Spleen (tissue), 11 donors: ENCODE measurements at regions not wholly inside any gene's neighbourhood (a gene's known extent, or its start where the extent isn't known, plus 50 kb on each side); places are given as distances from the start of the nearest gene placed in this dataset.

ENCODE experiments used
- DNase-seq: peaks from one replicate; pipeline ENCODE4 v3.0.0-alpha.2; 2020
- H3K27ac ChIP-seq, 8 donors: fragments of 200-600 bp; sonication (generic) in 7 of 8; 1 replicate in 4 of 8; 2 replicates in 4 of 8; pipeline versions ENCODE4 v1.5.0 to v1.8.0; 2016 to 2021; ENCODE audit warnings: inconsistent platforms in 4 of 8, mild to moderate bottlenecking in 4 of 8, moderate library complexity in 1 of 8
- H3K27me3 ChIP-seq, 7 donors: fragments of 200-600 bp; sonication (generic) in 6 of 7; replicated peaks in 1 of 7; 1 replicate in 4 of 7; 2 replicates in 3 of 7; pipeline versions ENCODE4 v1.5.0 to v1.8.0; 2016 to 2021; ENCODE audit warnings: inconsistent platforms in 3 of 7, mild to moderate bottlenecking in 1 of 7
- H3K36me3 ChIP-seq, 6 donors: fragments of 200-600 bp; sonication (generic) in 5 of 6; 1 replicate in 4 of 6; 2 replicates in 2 of 6; pipeline versions ENCODE4 v1.5.0 to v1.8.0; 2016 to 2021; ENCODE audit warnings: inconsistent platforms in 2 of 6
- H3K4me1 ChIP-seq, 6 donors: fragments of 200-600 bp; sonication (generic) in 5 of 6; 1 replicate in 3 of 6; 2 replicates in 3 of 6; pipeline versions ENCODE4 v1.5.0 to v1.8.0; 2016 to 2021; ENCODE audit warnings: inconsistent platforms in 3 of 6
- H3K4me3 ChIP-seq, 8 donors: fragments of 200-600 bp; sonication (generic) in 7 of 8; 1 replicate in 4 of 8; 2 replicates in 4 of 8; pipeline versions ENCODE4 v1.5.0 to v1.8.0; 2016 to 2021; ENCODE audit warnings: inconsistent platforms in 4 of 8, mild to moderate bottlenecking in 4 of 8, moderate library complexity in 2 of 8
- H3K9me3 ChIP-seq, 8 donors: fragments of 200-600 bp; sonication (generic) in 7 of 8; 1 replicate in 4 of 8; 2 replicates in 4 of 8; pipeline versions ENCODE4 v1.5.0 to v1.8.0; 2016 to 2021; ENCODE audit warnings: inconsistent platforms in 4 of 8
- CTCF ChIP-seq, 11 experiments: fragments of 200-600 bp in 7 of 11; fragments of 450-650 bp in 4 of 11; sonication (generic) in 4 of 11; IDR thresholded peaks in 8 of 11; conservative IDR thresholded peaks in 3 of 11; 1 replicate in 7 of 11; 2 replicates in 4 of 11; pipeline versions ENCODE4 v1.4.0 to v1.8.0; 2016 to 2021; ENCODE audit warnings: antibody characterized with exemption in 11 of 11, inconsistent platforms in 4 of 11, mild to moderate bottlenecking in 1 of 11
- POLR2A ChIP-seq, 3 donors: fragments of 450-650 bp; IDR thresholded peaks; one replicate each; pipeline ENCODE4 v1.5.1; 2017; ENCODE audit warnings: antibody characterized with exemption in 3 of 3, mild to moderate bottlenecking in 1 of 3
- POLR2AphosphoS5 ChIP-seq, 3 donors: sonication (generic); formaldehyde crosslinking; IDR thresholded peaks; one replicate each; pipeline ENCODE4 v1.5.1; 2017; ENCODE audit warnings: antibody characterized with exemption in 3 of 3
- WGBS, 5 donors: extraction: QIAGEN DNeasy Blood & Tissue Kit in 3 of 5; methylation state at CpG; one replicate each; pipeline versions ENCODE4 v1.1.5 to v1.1.7; 2013 to 2018; 5-methylcytosine and 5-hydroxymethylcytosine counted together
- intact Hi-C: fragments of 100-400 bp; cut with DNase I; formaldehyde crosslinking; loops from one replicate; pipeline ENCODE4 v1.15.0; 2023; ENCODE audit warnings: low total_unique reads
- donor health status: healthy with polysubstance abuse.
- donor health status: DM: no; HTN: no; CAD: no; lungs with moderate emphysema.
- donor health status: DM: no; HTN: no; CAD: no.
- donor health status: Bipolar disorder and iron deficiency.
- donor health status: healthy.
- donor health status: DM: no; HTN: no; CAD: no.
- donor health status: DM: yes; HTN: yes; CAD: no.

- WGBS, 5 donors, result 63 to 87% (median 78%) methylated on average over 2 of the region's 2 CpGs
- intact Hi-C loops, result no loop called here
- H3K4me1 ChIP-seq, result peaks cover 0 to 4% (median 0%) of the 10 kb centered on the region in 6 donors
Observed at GRCh38 chr3:72071624-72072023, 286.7 kb upstream of the PROK2 start.

GRCh38 chr3:72070005-72070404 is 285.1 kb upstream of the PROK2 start:
- no peak for DNase-seq
- Histone ChIP-seq H3K9me3 (peaks cover 0 to 4% (median 2%) of the 10 kb centered on the region in 8 donors), H3K4me3 (no peak overlapping the region), H3K27ac (no peak overlapping the region), H3K27me3 (peaks cover 0 to 9% (median 0%) of the 10 kb centered on the region in 7 donors), H3K4me1 (peaks cover 0 to 4% (median 0%) of the 10 kb centered on the region in 6 donors), H3K36me3 (no peaks in the 10 kb centered on the region)
- TF ChIP-seq POLR2A (IDR thresholded peaks at IDR 0.05) (no peak), POLR2AphosphoS5 (IDR thresholded peaks at IDR 0.05) (no peak), CTCF (IDR thresholded peaks at IDR 0.05 in 8 of 11, conservative IDR thresholded peaks at IDR 0.05 in 3 of 11) (no peak)
- whole genome bisulfite sequencing, 5 donors, result 93 to 99% (median 96%) methylated on average over 6 of the region's 6 CpGs
- intact Hi-C loops, result no loop called here

More at GRCh38 chr3:72071624-72072023, 286.7 kb upstream of the PROK2 start:
- no peak for DNase-seq
- TF ChIP-seq POLR2A (IDR thresholded peaks at IDR 0.05) (no peak), POLR2AphosphoS5 (IDR thresholded peaks at IDR 0.05) (no peak), CTCF (IDR thresholded peaks at IDR 0.05 in 8 of 11, conservative IDR thresholded peaks at IDR 0.05 in 3 of 11) (no peak)
- Histone ChIP-seq H3K27ac (no peak overlapping the region), H3K4me3 (no peak overlapping the region), H3K9me3 (peaks cover 0 to 20% (median 16%) of the 10 kb centered on the region in 8 donors), H3K36me3 (no peaks in the 10 kb centered on the region), H3K27me3 (peaks cover 0 to 9% (median 0%) of the 10 kb centered on the region in 7 donors)

- intact Hi-C loops, result no loop called here
- Histone ChIP-seq H3K27ac (no peak overlapping the region), H3K36me3 (no peaks in the 10 kb centered on the region), H3K9me3 (peaks cover 0 to under 1% (median 0%) of the 10 kb centered on the region in 8 donors), H3K4me1 (peaks cover 0 to 4% (median 0%) of the 10 kb centered on the region in 6 donors), H3K4me3 (no peak overlapping the region), H3K27me3 (peaks cover 0 to 9% (median 0%) of the 10 kb centered on the region in 7 donors)
- no peak for TF ChIP-seq POLR2A (IDR thresholded peaks at IDR 0.05)
- TF ChIP-seq POLR2AphosphoS5 (IDR thresholded peaks at IDR 0.05), result no peak
- no peak for TF ChIP-seq CTCF (IDR thresholded peaks at IDR 0.05 in 8 of 11, conservative IDR thresholded peaks at IDR 0.05 in 3 of 11)
- DNase-seq, result no peak
Observed at GRCh38 chr3:72069543-72069942, 284.6 kb upstream of the PROK2 start.

- Histone ChIP-seq H3K27ac (no peak overlapping the region), H3K4me1 (peaks cover 0 to 4% (median 0%) of the 10 kb centered on the region in 6 donors), H3K9me3 (peaks cover 0 to 10% (median 7%) of the 10 kb centered on the region in 8 donors), H3K36me3 (no peaks in the 10 kb centered on the region), H3K27me3 (peaks cover 0 to 7% (median 0%) of the 10 kb centered on the region in 7 donors), H3K4me3 (no peak overlapping the region)
- TF ChIP-seq CTCF (IDR thresholded peaks at IDR 0.05 in 8 of 11, conservative IDR thresholded peaks at IDR 0.05 in 3 of 11), result no peak
- no peak for TF ChIP-seq POLR2A (IDR thresholded peaks at IDR 0.05)
- no peak for TF ChIP-seq POLR2AphosphoS5 (IDR thresholded peaks at IDR 0.05)
- WGBS, 5 donors, result 89 to 100% (median 96%) methylated on average over 1 of the region's 1 CpG
- intact Hi-C loops, result no loop called here
- DNase-seq, result no peak
Observed at GRCh38 chr3:72068621-72069020, 283.7 kb upstream of the PROK2 start.
